LNCaP clone FGC (cell line): ENCODE measurements at regions not wholly inside any gene's neighbourhood (a gene's known extent, or its start where the extent isn't known, plus 50 kb on each side); places are given as distances from the start of the nearest gene placed in this dataset.

Experiments
- DNase-seq: peaks from one replicate; pipeline ENCODE4 v3.0.0-alpha.2; 2011; ENCODE audit warnings: low read depth
- H3K4me3 ChIP-seq: 2 replicates; pipeline ENCODE4 v1.5.1; 2011; ENCODE audit warnings: mild to moderate bottlenecking, low read depth, low read length, control low read depth
- CTCF ChIP-seq: IDR thresholded peaks from 2 replicates; pipeline ENCODE4 v1.5.1; 2012; ENCODE audit warnings: mild to moderate bottlenecking; ENCODE audit not compliant: control insufficient read depth, insufficient read depth; ENCODE audit errors: extremely low read depth

- no peak overlapping the region for H3K4me3 ChIP-seq
- no peak for TF ChIP-seq CTCF
- no peak for DNase-seq
These were observed 186.2 kb downstream of the CXCL12 start for GRCh38 chr10:44198780-44199097.

- DNase-seq = no peak
These were observed 186.7 kb downstream of the CXCL12 start for GRCh38 chr10:44198096-44198779.

DNA sequence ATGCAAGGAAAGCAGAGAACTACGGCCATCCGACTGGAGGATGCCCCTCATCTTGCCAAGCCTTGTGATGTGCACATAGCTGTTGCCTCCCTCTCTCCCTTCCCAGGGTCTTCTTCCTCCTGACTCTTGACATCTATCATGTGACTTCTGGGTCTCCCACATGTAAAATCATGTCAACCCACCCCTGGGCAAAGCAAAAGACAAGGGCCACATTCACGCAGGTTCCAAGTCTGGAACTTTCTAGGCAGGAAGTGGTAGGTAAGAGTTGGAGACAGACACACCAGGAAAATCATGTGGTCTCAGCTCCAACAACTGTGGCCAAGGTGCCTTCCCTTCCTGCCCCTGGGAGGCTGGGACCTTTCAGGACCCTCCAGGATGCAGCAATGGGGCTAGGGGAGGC, 187.3 kb downstream of the CXCL12 start:
- H3K4me3 ChIP-seq = no peak overlapping the region
- no peak for TF ChIP-seq CTCF
- no peak for DNase-seq

More at GRCh38 chr10:44198096-44198779, 186.7 kb downstream of the CXCL12 start:
- TF ChIP-seq CTCF = no peak
- no peak overlapping the region for H3K4me3 ChIP-seq

GRCh38 chr10:44196336-44196735, 188.6 kb downstream of the CXCL12 start:
- no peak for TF ChIP-seq CTCF
- H3K4me3 ChIP-seq = no peak overlapping the region
- no peak for DNase-seq

- no peak overlapping the region for H3K4me3 ChIP-seq
- TF ChIP-seq CTCF = no peak
- DNase-seq = no peak
These were observed 188.9 kb downstream of the CXCL12 start for GRCh38 chr10:44196008-44196320.

DNA sequence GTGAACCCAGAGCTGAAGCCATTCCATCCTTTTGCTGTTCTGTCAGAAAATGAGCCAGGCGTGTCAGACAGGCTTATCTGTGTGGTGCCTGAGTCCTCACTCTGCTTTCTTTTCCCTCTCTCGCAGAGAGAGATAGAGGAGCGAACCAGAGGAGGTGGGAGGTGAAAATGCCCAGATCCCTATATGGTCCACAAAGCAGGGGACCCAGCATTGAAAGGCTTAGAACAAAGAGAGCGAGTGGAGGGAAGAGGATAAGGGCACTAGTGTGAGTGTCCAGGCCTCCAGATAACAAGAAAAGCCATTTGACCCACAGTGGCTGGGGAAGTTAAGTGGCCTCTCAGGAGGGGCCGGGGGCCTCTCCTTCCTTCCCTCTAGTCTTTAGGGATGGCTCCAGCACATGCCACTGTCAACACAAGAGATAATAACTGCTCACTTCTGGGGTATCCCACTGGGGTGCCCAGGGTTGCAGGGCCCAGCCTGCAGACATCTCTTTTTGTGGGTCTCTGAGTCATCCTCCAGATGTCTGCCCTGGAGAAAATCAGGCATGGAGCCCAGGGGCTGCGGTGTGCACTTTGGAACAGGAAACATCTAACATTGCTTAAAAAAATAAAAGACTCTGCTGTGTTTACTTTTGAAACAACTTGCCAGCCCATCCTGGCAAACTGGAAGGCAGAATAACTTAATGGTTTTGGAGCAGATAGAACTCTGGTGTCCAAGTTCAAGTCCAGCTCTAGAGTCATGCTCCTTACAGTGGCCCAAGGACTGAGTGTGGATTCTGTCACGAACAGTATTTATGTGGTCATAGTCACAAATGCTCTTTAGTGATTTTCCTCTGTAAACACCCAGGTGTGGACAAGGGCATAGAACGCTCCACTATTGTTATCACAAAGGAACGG, 189.5 kb downstream of the CXCL12 start:
- peak; percentile 52 for DNase-seq
- H3K4me3 ChIP-seq = no peak overlapping the region
- TF ChIP-seq CTCF = no peak
